Mucosa of descending colon (tissue), 3 donors: ENCODE measurements at regions not wholly inside any gene's neighbourhood (a gene's known extent, or its start where the extent isn't known, plus 50 kb on each side); places are given as distances from the start of the nearest gene placed in this dataset.

ENCODE experiments used
- ATAC-seq: fragments of 200-7000 bp; cut with Tn5 transposase; one replicate; pipeline ENCODE4 v1.9.1; 2020; ENCODE audit warnings: mild to moderate bottlenecking, moderate library complexity
- DNase-seq, 3 donors: peaks; one replicate each; pipeline ENCODE4 v3.0.0-alpha.2; 2020
- H3K36me3 ChIP-seq: fragments of 200-600 bp; one replicate; pipeline ENCODE4 v1.8.0; 2021; ENCODE audit warnings: low read depth, mild to moderate bottlenecking
- H3K4me1 ChIP-seq: fragments of 200-600 bp; one replicate; pipeline ENCODE4 v1.8.0; 2021; ENCODE audit warnings: low read depth, mild to moderate bottlenecking
- H3K4me3 ChIP-seq: fragments of 200-600 bp; one replicate; pipeline ENCODE4 v1.8.0; 2021; ENCODE audit warnings: mild to moderate bottlenecking
- H3K9me3 ChIP-seq: fragments of 200-600 bp; one replicate; pipeline ENCODE4 v1.8.0; 2021; ENCODE audit warnings: mild to moderate bottlenecking
- CTCF ChIP-seq: fragments of 200-600 bp; IDR thresholded peaks from one replicate; pipeline ENCODE4 v1.8.0; 2022; ENCODE audit warnings: antibody characterized with exemption, mild to moderate bottlenecking
- intact Hi-C, 2 donors: fragments of 100-400 bp; cut with DNase I in 1 of 2; cut with micrococcal nuclease in 1 of 2; formaldehyde crosslinking; loops; one replicate each; pipeline versions ENCODE4 v1.11.0 to v1.11.1; 2022; cut with DNase I, micrococcal nuclease
- donor health status: DM: no; HTN: no; CAD: no; lungs with moderate emphysema.
- donor health status: DM: no; HTN: no; CAD: no.
- donor health status: DM: no; HTN: yes; CAD: no.

GRCh38 chr16:63628812-63629211 lies 1493.1 kb downstream of the CDH11 start:
- TF ChIP-seq CTCF: no peak
- no peak for DNase-seq

GRCh38 chr16:63625126-63625525 lies 1496.7 kb downstream of the CDH11 start:
- Histone ChIP-seq H3K9me3 (no peaks in the 10 kb centered on the region), H3K36me3 (no peaks in the 10 kb centered on the region), H3K4me3 (no peak overlapping the region), H3K4me1 (no peaks in the 10 kb centered on the region)
- DNase-seq (no peak), ATAC-seq (no peak)
- intact Hi-C loops: no loop called here
- no peak for TF ChIP-seq CTCF

More at GRCh38 chr16:63628812-63629211, 1493.1 kb downstream of the CDH11 start:
- ATAC-seq: no peak
- Histone ChIP-seq H3K4me3 (no peak overlapping the region), H3K9me3 (no peaks in the 10 kb centered on the region), H3K4me1 (no peaks in the 10 kb centered on the region), H3K36me3 (no peaks in the 10 kb centered on the region)
- intact Hi-C loops: no loop called here

DNA sequence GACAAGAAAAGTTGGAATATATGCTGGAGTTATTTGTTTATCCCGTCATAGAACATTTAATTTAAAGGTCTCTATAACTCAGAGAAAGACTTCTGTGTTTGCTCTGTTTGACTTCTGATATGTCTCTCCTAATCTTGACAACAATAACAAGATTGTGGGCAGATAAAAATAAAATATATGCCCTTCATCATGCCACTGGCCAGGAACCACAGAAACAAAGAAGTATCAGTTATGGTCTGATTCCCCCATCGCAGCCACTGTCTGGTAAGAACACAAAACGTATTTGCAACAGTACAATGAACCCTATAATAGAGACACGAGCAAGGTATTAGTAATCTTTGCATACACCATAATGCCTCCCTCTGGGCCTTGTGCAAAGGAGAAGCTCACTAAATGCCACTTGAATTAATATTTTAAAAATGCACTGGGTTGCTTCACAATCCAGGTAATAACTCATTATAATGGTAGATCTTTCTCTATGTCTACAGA lies 1498.3 kb downstream of the CDH11 start:
- no peak for TF ChIP-seq CTCF
- DNase-seq (no peak), ATAC-seq (no peak)
- H3K36me3 ChIP-seq: no peaks in the 10 kb centered on the region
- H3K4me1 ChIP-seq: no peaks in the 10 kb centered on the region
- H3K9me3 ChIP-seq: no peaks in the 10 kb centered on the region
- intact Hi-C loops: no loop called here
- H3K4me3 ChIP-seq: no peak overlapping the region

- intact Hi-C loops: no loop called here
- H3K36me3 ChIP-seq: no peaks in the 10 kb centered on the region
- no peak for TF ChIP-seq CTCF
- no peaks in the 10 kb centered on the region for H3K9me3 ChIP-seq
- H3K4me3 ChIP-seq: no peak overlapping the region
- DNase-seq (no peak), ATAC-seq (no peak)
- H3K4me1 ChIP-seq: no peaks in the 10 kb centered on the region
Measured at GRCh38 chr16:63618896-63619485, 1502.9 kb downstream of the CDH11 start.

DNA sequence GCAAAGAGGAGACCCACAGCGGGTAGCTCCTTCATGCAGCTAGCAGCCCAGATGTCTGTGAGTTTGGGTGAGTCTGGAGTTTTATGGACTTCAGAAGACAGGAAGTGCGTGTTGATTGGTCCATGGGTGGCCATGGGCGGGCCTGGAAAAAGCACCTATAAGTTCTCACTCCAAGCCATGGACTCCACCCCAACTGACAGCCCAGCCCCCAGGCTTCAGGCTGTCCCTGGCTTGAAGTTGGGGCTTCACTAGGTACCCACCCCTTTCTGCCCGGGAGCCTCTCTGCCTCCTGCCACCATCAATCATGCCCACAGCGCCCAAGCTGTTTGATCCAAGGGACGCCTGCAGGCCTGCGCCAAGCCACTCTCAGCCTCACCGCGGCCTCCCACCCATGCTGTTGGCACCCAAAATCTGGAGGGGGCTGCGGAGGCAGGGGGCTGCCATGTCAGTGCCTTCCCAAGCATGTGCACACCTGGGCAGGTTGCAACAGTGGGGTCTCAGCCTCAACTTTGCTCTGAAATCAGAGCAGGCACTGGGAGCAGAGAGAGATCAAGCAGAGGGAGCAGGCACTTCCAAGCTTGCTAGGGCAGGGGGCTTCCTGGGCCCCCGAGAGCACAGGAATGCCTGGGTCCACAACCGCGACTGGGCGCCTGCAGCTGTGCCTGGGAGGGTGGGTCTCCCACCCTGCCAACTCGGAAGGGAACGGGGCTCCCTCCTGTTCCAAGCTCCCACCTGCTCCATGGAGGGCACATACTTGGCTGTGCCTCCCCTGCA lies 1503.7 kb downstream of the CDH11 start:
- intact Hi-C loops: no loop called here
- DNase-seq (peak in 2 of 3 donors; percentile 29 to 46), ATAC-seq (peak; percentile 78)
- Histone ChIP-seq H3K4me3 (no peak overlapping the region), H3K4me1 (no peaks in the 10 kb centered on the region), H3K9me3 (no peaks in the 10 kb centered on the region), H3K36me3 (no peaks in the 10 kb centered on the region)
- TF ChIP-seq CTCF: no peak
